CD4-positive, alpha-beta T cell treated with Interleukin-15 for 4 hours (primary cell): ENCODE measurements at regions not wholly inside any gene's neighbourhood (a gene's known extent, or its start where the extent isn't known, plus 50 kb on each side); places are given as distances from the start of the nearest gene placed in this dataset.

Experiments used
- DNase-seq: peaks from one replicate; pipeline ENCODE4 v3.0.0-alpha.2; 2020; ENCODE audit warnings: low spot score

GRCh38 chr12:12016284-12017100 lies 54.2 kb upstream of the BCL2L14 start:
- no peak for DNase-seq

- DNase-seq: no peak
Measured at GRCh38 chr12:12017135-12017581, 53.6 kb upstream of the BCL2L14 start.

GRCh38 chr12:12017798-12018197 lies 52.9 kb upstream of the BCL2L14 start:
- DNase-seq: no peak

- DNase-seq: no peak
Measured at GRCh38 chr12:12018454-12018853, 52.3 kb upstream of the BCL2L14 start.

GRCh38 chr12:12019881-12020280 lies 50.9 kb upstream of the BCL2L14 start:
- no peak for DNase-seq

GRCh38 chr12:12020762-12021161 lies 50.0 kb upstream of the BCL2L14 start:
- no peak for DNase-seq
